ENCODE measurements at regions not wholly inside any gene's neighbourhood (a gene's known extent, or its start where the extent isn't known, plus 50 kb on each side); places are given as distances from the start of the nearest gene placed in this dataset.
"Not testable (repeated sequence)": the region's sequence is repeated elsewhere in the genome, so short reads cannot be mapped to it uniquely, and the experiment has no call there.

DNA sequence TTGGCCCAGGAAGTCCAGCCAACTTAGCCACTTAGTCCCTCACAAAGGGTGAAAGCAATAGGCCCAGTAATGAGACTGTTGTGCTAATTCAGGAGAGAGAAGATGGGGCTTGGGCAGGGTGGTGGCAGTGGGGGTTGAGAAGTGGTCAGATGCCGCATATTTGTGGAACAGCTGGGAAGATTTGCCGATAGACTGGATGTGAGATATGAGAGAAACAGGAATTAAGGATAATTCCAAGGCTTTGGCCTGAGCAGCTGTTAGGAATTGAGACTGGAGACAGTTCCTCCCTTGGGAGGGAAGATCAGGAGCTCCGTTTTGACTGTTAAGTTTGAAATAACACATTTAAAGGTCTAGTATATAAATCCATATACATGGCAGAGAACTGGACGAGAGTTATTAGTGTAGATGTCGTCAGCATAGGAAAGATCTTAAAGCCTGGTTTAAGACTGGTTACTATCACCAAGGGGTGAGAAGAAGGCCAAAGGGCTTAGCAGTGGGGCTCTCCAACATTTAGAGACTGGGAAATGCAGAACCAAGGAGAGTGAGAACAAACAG lies 323.7 kb upstream of the FAM78B start:
- peak in 1 of 3 donors; percentile 24 for DNase-seq
- Histone ChIP-seq H3K4me1 (ENCODE audit: low read depth) (no peaks in the 10 kb centered on the region), H3K36me3 (ENCODE audit: low read depth) (no peaks in the 10 kb centered on the region), H3K4me3 (no peak overlapping the region), H3K9me3 (no peaks in the 10 kb centered on the region)
- ATAC-seq = no peak
- intact Hi-C loops (cut with DNase I, micrococcal nuclease) = no loop called here
- no peak for TF ChIP-seq CTCF (IDR thresholded peaks at IDR 0.05)

GRCh38 chr1:166493765-166494164 lies 327.0 kb upstream of the FAM78B start:
- ATAC-seq; H3K4me3 ChIP-seq; intact Hi-C loops (cut with DNase I, micrococcal nuclease); H3K9me3 ChIP-seq; H3K4me1 ChIP-seq (ENCODE audit: low read depth); DNase-seq; H3K36me3 ChIP-seq (ENCODE audit: low read depth): not testable (repeated sequence)

- Histone ChIP-seq H3K4me1 (ENCODE audit: low read depth) (no peaks in the 10 kb centered on the region), H3K9me3 (peaks cover 4% of the 10 kb centered on the region), H3K36me3 (ENCODE audit: low read depth) (no peaks in the 10 kb centered on the region), H3K4me3 (no peak overlapping the region)
- intact Hi-C loops (cut with DNase I, micrococcal nuclease) = no loop called here
- no peak for ATAC-seq
- no peak for TF ChIP-seq CTCF (IDR thresholded peaks at IDR 0.05)
- DNase-seq = no peak
Measured at GRCh38 chr1:166507347-166507746, 331.9 kb upstream of the POGK start.

- no peak overlapping the region for H3K4me3 ChIP-seq
- intact Hi-C loops (cut with DNase I, micrococcal nuclease) = no loop called here
- DNase-seq (no peak), ATAC-seq (no peak)
- H3K4me1 ChIP-seq (ENCODE audit: low read depth) = no peaks in the 10 kb centered on the region
- no peak for TF ChIP-seq CTCF (IDR thresholded peaks at IDR 0.05)
- peaks cover 11% of the 10 kb centered on the region for H3K9me3 ChIP-seq
- no peaks in the 10 kb centered on the region for H3K36me3 ChIP-seq (ENCODE audit: low read depth)
Measured at GRCh38 chr1:166511761-166512160, 327.5 kb upstream of the POGK start.

DNA sequence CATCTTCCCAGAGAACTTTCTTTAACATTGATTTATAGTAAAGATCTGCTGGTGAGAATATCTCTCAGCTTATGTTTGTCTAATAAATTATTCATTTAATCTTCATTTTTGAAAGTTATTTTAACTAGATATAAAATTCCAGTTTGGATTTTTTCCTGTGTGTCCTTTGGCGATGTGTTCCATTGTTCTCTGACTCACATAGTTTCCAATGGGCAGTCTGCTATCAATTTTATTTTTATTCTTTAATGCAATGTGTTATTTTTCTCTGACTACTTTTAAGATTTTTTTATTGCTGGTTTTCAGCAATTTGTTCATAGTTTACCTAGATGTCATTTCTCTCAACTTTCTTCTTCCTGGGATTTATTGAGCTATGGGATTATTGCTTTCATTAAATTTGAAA lies 325.2 kb upstream of the POGK start:
- no peak for ATAC-seq

GRCh38 chr1:166527752-166528151 lies 311.5 kb upstream of the POGK start:
- no peaks in the 10 kb centered on the region for H3K36me3 ChIP-seq (ENCODE audit: low read depth)
- H3K9me3 ChIP-seq = no peaks in the 10 kb centered on the region
- ATAC-seq (no peak), DNase-seq (no peak)
- intact Hi-C loops (cut with DNase I, micrococcal nuclease) = no loop called here
- H3K4me3 ChIP-seq = no peak overlapping the region
- H3K4me1 ChIP-seq (ENCODE audit: low read depth) = no peaks in the 10 kb centered on the region
- no peak for TF ChIP-seq CTCF (IDR thresholded peaks at IDR 0.05)

More for the DNA sequence above, 325.2 kb upstream of the POGK start:
- no peak overlapping the region for H3K4me3 ChIP-seq
- H3K9me3 ChIP-seq = peaks cover 11% of the 10 kb centered on the region
- DNase-seq = no peak
- intact Hi-C loops (cut with DNase I, micrococcal nuclease) = no loop called here
- no peak for TF ChIP-seq CTCF (IDR thresholded peaks at IDR 0.05)
- H3K36me3 ChIP-seq (ENCODE audit: low read depth) = no peaks in the 10 kb centered on the region
- no peaks in the 10 kb centered on the region for H3K4me1 ChIP-seq (ENCODE audit: low read depth)

Measured in mucosa of descending colon (tissue), 3 donors.